Astrocyte (in vitro differentiated cells and primary cell): ENCODE measurements at regions not wholly inside any gene's neighbourhood (a gene's known extent, or its start where the extent isn't known, plus 50 kb on each side); places are given as distances from the start of the nearest gene placed in this dataset.

Experiments
- EZH2 ChIP-seq: IDR thresholded peaks from 2 replicates; pipeline ENCODE4 v1.6.1; 2012; ENCODE audit warnings: mild to moderate bottlenecking, low read length, inconsistent platforms; ENCODE audit not compliant: insufficient read depth
- TF ChIP-seq, protein P1 (sequence below): IDR thresholded peaks from 2 replicates; pipeline ENCODE4 v1.5.1; 2011; ENCODE audit warnings: low read depth, mild to moderate bottlenecking, inconsistent platforms, low read length, moderate library complexity; ENCODE audit not compliant: insufficient read depth

DNA sequence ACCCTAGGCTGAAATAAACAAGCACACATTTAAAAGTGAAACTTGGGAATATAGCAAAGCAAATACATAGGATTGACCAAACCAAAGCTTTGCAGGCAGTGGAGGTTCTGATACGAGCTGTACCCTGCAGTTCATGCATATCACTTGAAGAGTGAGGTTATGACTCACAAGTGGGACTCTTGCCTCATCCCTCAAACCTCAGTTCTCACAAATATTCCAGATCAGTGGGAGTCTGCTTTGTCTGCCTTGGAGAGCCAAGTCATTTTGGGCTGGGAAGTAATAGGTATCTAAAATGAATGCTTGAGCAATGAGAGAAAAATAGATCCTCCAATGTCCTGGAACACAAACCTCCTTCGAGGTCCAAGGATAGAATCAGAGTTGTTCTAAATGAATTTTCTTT lies 116.4 kb downstream of the LRIG3 start:
- TF ChIP-seq, protein P1, sequence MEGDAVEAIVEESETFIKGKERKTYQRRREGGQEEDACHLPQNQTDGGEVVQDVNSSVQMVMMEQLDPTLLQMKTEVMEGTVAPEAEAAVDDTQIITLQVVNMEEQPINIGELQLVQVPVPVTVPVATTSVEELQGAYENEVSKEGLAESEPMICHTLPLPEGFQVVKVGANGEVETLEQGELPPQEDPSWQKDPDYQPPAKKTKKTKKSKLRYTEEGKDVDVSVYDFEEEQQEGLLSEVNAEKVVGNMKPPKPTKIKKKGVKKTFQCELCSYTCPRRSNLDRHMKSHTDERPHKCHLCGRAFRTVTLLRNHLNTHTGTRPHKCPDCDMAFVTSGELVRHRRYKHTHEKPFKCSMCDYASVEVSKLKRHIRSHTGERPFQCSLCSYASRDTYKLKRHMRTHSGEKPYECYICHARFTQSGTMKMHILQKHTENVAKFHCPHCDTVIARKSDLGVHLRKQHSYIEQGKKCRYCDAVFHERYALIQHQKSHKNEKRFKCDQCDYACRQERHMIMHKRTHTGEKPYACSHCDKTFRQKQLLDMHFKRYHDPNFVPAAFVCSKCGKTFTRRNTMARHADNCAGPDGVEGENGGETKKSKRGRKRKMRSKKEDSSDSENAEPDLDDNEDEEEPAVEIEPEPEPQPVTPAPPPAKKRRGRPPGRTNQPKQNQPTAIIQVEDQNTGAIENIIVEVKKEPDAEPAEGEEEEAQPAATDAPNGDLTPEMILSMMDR = no peak
- no peak for TF ChIP-seq EZH2
